ENCODE measurements at regions not wholly inside any gene's neighbourhood (a gene's known extent, or its start where the extent isn't known, plus 50 kb on each side); places are given as distances from the start of the nearest gene placed in this dataset.

- H3K4me3 ChIP-seq (ENCODE audit: low read length): no peak overlapping the region
- H3K9ac ChIP-seq (ENCODE audit: low read length): no peak overlapping the region
- no peak for DNase-seq (ENCODE audit: low read depth)
- H3K27me3 ChIP-seq (replicated peaks; ENCODE audit: control insufficient read depth, insufficient read depth, low read length): no peaks in the 10 kb centered on the region
- H3K9me3 ChIP-seq (ENCODE audit: control insufficient read depth, low read length): peaks cover 6% of the 10 kb centered on the region
- H3K4me1 ChIP-seq (ENCODE audit: control insufficient read depth, insufficient read depth, low read length): no peaks in the 10 kb centered on the region
- no peaks in the 10 kb centered on the region for H3K36me3 ChIP-seq (ENCODE audit: control insufficient read depth, insufficient read depth, low read length, severe bottlenecking)
Measured at GRCh38 chr13:79126706-79127105, 279.3 kb downstream of the RBM26 start.

- DNase-seq (ENCODE audit: low read depth): no peak
- no peak overlapping the region for H3K4me3 ChIP-seq (ENCODE audit: low read length)
- no peak overlapping the region for H3K9ac ChIP-seq (ENCODE audit: low read length)
- no peaks in the 10 kb centered on the region for H3K36me3 ChIP-seq (ENCODE audit: control insufficient read depth, insufficient read depth, low read length, severe bottlenecking)
- no peaks in the 10 kb centered on the region for H3K4me1 ChIP-seq (ENCODE audit: control insufficient read depth, insufficient read depth, low read length)
- no peaks in the 10 kb centered on the region for H3K27me3 ChIP-seq (replicated peaks; ENCODE audit: control insufficient read depth, insufficient read depth, low read length)
- peaks cover 6% of the 10 kb centered on the region for H3K9me3 ChIP-seq (ENCODE audit: control insufficient read depth, low read length)
Measured at GRCh38 chr13:79124183-79124582, 281.9 kb downstream of the RBM26 start.

- Histone ChIP-seq H3K9me3 (ENCODE audit: control insufficient read depth, low read length) (no peaks in the 10 kb centered on the region), H3K4me3 (ENCODE audit: low read length) (no peak overlapping the region), H3K36me3 (ENCODE audit: control insufficient read depth, insufficient read depth, low read length, severe bottlenecking) (no peaks in the 10 kb centered on the region), H3K4me1 (ENCODE audit: control insufficient read depth, insufficient read depth, low read length) (no peaks in the 10 kb centered on the region), H3K27me3 (replicated peaks; ENCODE audit: control insufficient read depth, insufficient read depth, low read length) (no peaks in the 10 kb centered on the region), H3K9ac (ENCODE audit: low read length) (no peak overlapping the region)
- no peak for DNase-seq (ENCODE audit: low read depth)
Measured at GRCh38 chr13:79121286-79121685, 284.8 kb downstream of the RBM26 start.

GRCh38 chr13:79119578-79120107 is 286.4 kb downstream of the RBM26 start:
- H3K4me3 ChIP-seq (ENCODE audit: low read length): no peak overlapping the region
- H3K27me3 ChIP-seq (replicated peaks; ENCODE audit: control insufficient read depth, insufficient read depth, low read length): no peaks in the 10 kb centered on the region
- no peaks in the 10 kb centered on the region for H3K9me3 ChIP-seq (ENCODE audit: control insufficient read depth, low read length)
- H3K4me1 ChIP-seq (ENCODE audit: control insufficient read depth, insufficient read depth, low read length): no peaks in the 10 kb centered on the region
- no peak overlapping the region for H3K9ac ChIP-seq (ENCODE audit: low read length)
- no peak for DNase-seq (ENCODE audit: low read depth)
- H3K36me3 ChIP-seq (ENCODE audit: control insufficient read depth, insufficient read depth, low read length, severe bottlenecking): no peaks in the 10 kb centered on the region

GRCh38 chr13:79112016-79112415 is 294.0 kb downstream of the RBM26 start:
- no peaks in the 10 kb centered on the region for H3K4me1 ChIP-seq (ENCODE audit: control insufficient read depth, insufficient read depth, low read length)
- no peak overlapping the region for H3K9ac ChIP-seq (ENCODE audit: low read length)
- H3K9me3 ChIP-seq (ENCODE audit: control insufficient read depth, low read length): no peaks in the 10 kb centered on the region
- no peaks in the 10 kb centered on the region for H3K36me3 ChIP-seq (ENCODE audit: control insufficient read depth, insufficient read depth, low read length, severe bottlenecking)
- H3K27me3 ChIP-seq (replicated peaks; ENCODE audit: control insufficient read depth, insufficient read depth, low read length): no peaks in the 10 kb centered on the region
- no peak for DNase-seq (ENCODE audit: low read depth)
- H3K4me3 ChIP-seq (ENCODE audit: low read length): no peak overlapping the region

- Histone ChIP-seq H3K4me3 (ENCODE audit: low read length) (no peak overlapping the region), H3K36me3 (ENCODE audit: control insufficient read depth, insufficient read depth, low read length, severe bottlenecking) (no peaks in the 10 kb centered on the region), H3K9ac (ENCODE audit: low read length) (no peak overlapping the region), H3K27me3 (replicated peaks; ENCODE audit: control insufficient read depth, insufficient read depth, low read length) (no peaks in the 10 kb centered on the region), H3K9me3 (ENCODE audit: control insufficient read depth, low read length) (peaks cover 9% of the 10 kb centered on the region), H3K4me1 (ENCODE audit: control insufficient read depth, insufficient read depth, low read length) (no peaks in the 10 kb centered on the region)
- DNase-seq (ENCODE audit: low read depth): no peak
Measured at GRCh38 chr13:79108914-79109643, 297.0 kb downstream of the RBM26 start.

GRCh38 chr13:79098596-79098995 is 307.5 kb downstream of the RBM26 start:
- Histone ChIP-seq H3K36me3 (ENCODE audit: control insufficient read depth, insufficient read depth, low read length, severe bottlenecking) (no peaks in the 10 kb centered on the region), H3K27me3 (replicated peaks; ENCODE audit: control insufficient read depth, insufficient read depth, low read length) (no peaks in the 10 kb centered on the region), H3K4me3 (ENCODE audit: low read length) (no peak overlapping the region), H3K4me1 (ENCODE audit: control insufficient read depth, insufficient read depth, low read length) (no peaks in the 10 kb centered on the region), H3K9me3 (ENCODE audit: control insufficient read depth, low read length) (no peaks in the 10 kb centered on the region), H3K9ac (ENCODE audit: low read length) (no peak overlapping the region)
- no peak for DNase-seq (ENCODE audit: low read depth)

GRCh38 chr13:79097201-79097600 is 308.9 kb downstream of the RBM26 start:
- Histone ChIP-seq H3K27me3 (replicated peaks; ENCODE audit: control insufficient read depth, insufficient read depth, low read length) (no peaks in the 10 kb centered on the region), H3K4me3 (ENCODE audit: low read length) (no peak overlapping the region), H3K9me3 (ENCODE audit: control insufficient read depth, low read length) (no peaks in the 10 kb centered on the region), H3K36me3 (ENCODE audit: control insufficient read depth, insufficient read depth, low read length, severe bottlenecking) (no peaks in the 10 kb centered on the region), H3K4me1 (ENCODE audit: control insufficient read depth, insufficient read depth, low read length) (no peaks in the 10 kb centered on the region), H3K9ac (ENCODE audit: low read length) (no peak overlapping the region)
- no peak for DNase-seq (ENCODE audit: low read depth)

- Histone ChIP-seq H3K27me3 (replicated peaks; ENCODE audit: control insufficient read depth, insufficient read depth, low read length) (no peaks in the 10 kb centered on the region), H3K9ac (ENCODE audit: low read length) (no peak overlapping the region), H3K4me3 (ENCODE audit: low read length) (no peak overlapping the region), H3K36me3 (ENCODE audit: control insufficient read depth, insufficient read depth, low read length, severe bottlenecking) (no peaks in the 10 kb centered on the region), H3K4me1 (ENCODE audit: control insufficient read depth, insufficient read depth, low read length) (no peaks in the 10 kb centered on the region), H3K9me3 (ENCODE audit: control insufficient read depth, low read length) (no peaks in the 10 kb centered on the region)
- no peak for DNase-seq (ENCODE audit: low read depth)
Measured at GRCh38 chr13:79096099-79096498, 310.0 kb downstream of the RBM26 start.

- Histone ChIP-seq H3K27me3 (replicated peaks; ENCODE audit: control insufficient read depth, insufficient read depth, low read length) (no peaks in the 10 kb centered on the region), H3K36me3 (ENCODE audit: control insufficient read depth, insufficient read depth, low read length, severe bottlenecking) (no peaks in the 10 kb centered on the region), H3K9ac (ENCODE audit: low read length) (no peak overlapping the region), H3K4me1 (ENCODE audit: control insufficient read depth, insufficient read depth, low read length) (no peaks in the 10 kb centered on the region), H3K4me3 (ENCODE audit: low read length) (no peak overlapping the region), H3K9me3 (ENCODE audit: control insufficient read depth, low read length) (no peaks in the 10 kb centered on the region)
- no peak for DNase-seq (ENCODE audit: low read depth)
Measured at GRCh38 chr13:79090552-79091124, 315.4 kb downstream of the RBM26 start.

- no peaks in the 10 kb centered on the region for H3K9me3 ChIP-seq (ENCODE audit: control insufficient read depth, low read length)
- H3K4me1 ChIP-seq (ENCODE audit: control insufficient read depth, insufficient read depth, low read length): no peaks in the 10 kb centered on the region
- H3K4me3 ChIP-seq (ENCODE audit: low read length): no peak overlapping the region
- H3K9ac ChIP-seq (ENCODE audit: low read length): no peak overlapping the region
- no peaks in the 10 kb centered on the region for H3K27me3 ChIP-seq (replicated peaks; ENCODE audit: control insufficient read depth, insufficient read depth, low read length)
- no peaks in the 10 kb centered on the region for H3K36me3 ChIP-seq (ENCODE audit: control insufficient read depth, insufficient read depth, low read length, severe bottlenecking)
- no peak for DNase-seq (ENCODE audit: low read depth)
Measured at GRCh38 chr13:79084802-79085424, 321.1 kb downstream of the RBM26 start.

All from adipocyte (in vitro differentiated cells).